ENCODE measurements at regions not wholly inside any gene's neighbourhood (a gene's known extent, or its start where the extent isn't known, plus 50 kb on each side); places are given as distances from the start of the nearest gene placed in this dataset.
"Not testable (repeated sequence)": the region's sequence is repeated elsewhere in the genome, so short reads cannot be mapped to it uniquely, and the experiment has no call there.

- no peak for DNase-seq (ENCODE audit: low read depth in 2 of 2)
Measured at GRCh38 chr1:157326173-157326859, 188.1 kb upstream of the ETV3 start.

- DNase-seq (ENCODE audit: low read depth in 2 of 2) = no peak
Measured at GRCh38 chr1:157325220-157325619, 187.0 kb upstream of the ETV3 start.

GRCh38 chr1:157321972-157322371 lies 183.8 kb upstream of the ETV3 start:
- not testable (repeated sequence) for DNase-seq (ENCODE audit: low read depth in 2 of 2)

GRCh38 chr1:157319567-157319966 lies 181.4 kb upstream of the ETV3 start:
- DNase-seq (ENCODE audit: low read depth in 2 of 2) = no peak

GRCh38 chr1:157317229-157317628 lies 179.0 kb upstream of the ETV3 start:
- DNase-seq (ENCODE audit: low read depth in 2 of 2) = not testable (repeated sequence)

GRCh38 chr1:157315544-157315943 lies 177.3 kb upstream of the ETV3 start:
- DNase-seq (ENCODE audit: low read depth in 2 of 2) = no peak

GRCh38 chr1:157314408-157314807 lies 176.2 kb upstream of the ETV3 start:
- DNase-seq (ENCODE audit: low read depth in 2 of 2) = no peak

- no peak for DNase-seq (ENCODE audit: low read depth in 2 of 2)
Measured at GRCh38 chr1:157313240-157313807, 175.1 kb upstream of the ETV3 start.

- DNase-seq (ENCODE audit: low read depth in 2 of 2) = no peak
Measured at GRCh38 chr1:157312082-157312812, 174.1 kb upstream of the ETV3 start.

GRCh38 chr1:157311730-157312081 lies 173.5 kb upstream of the ETV3 start:
- DNase-seq (ENCODE audit: low read depth in 2 of 2) = no peak

GRCh38 chr1:157310805-157311729 lies 172.9 kb upstream of the ETV3 start:
- DNase-seq (ENCODE audit: low read depth in 2 of 2) = not testable (repeated sequence)

GRCh38 chr1:157310401-157310800 lies 172.2 kb upstream of the ETV3 start:
- DNase-seq (ENCODE audit: low read depth in 2 of 2) = no peak

- DNase-seq (ENCODE audit: low read depth in 2 of 2) = no peak
Measured at GRCh38 chr1:157307491-157307890, 169.3 kb upstream of the ETV3 start.

GRCh38 chr1:157306896-157307295 lies 168.7 kb upstream of the ETV3 start:
- no peak for DNase-seq (ENCODE audit: low read depth in 2 of 2)

GRCh38 chr1:157304271-157304670 lies 166.1 kb upstream of the ETV3 start:
- DNase-seq (ENCODE audit: low read depth in 2 of 2) = no peak

GRCh38 chr1:157302724-157303123 lies 164.5 kb upstream of the ETV3 start:
- DNase-seq (ENCODE audit: low read depth in 2 of 2) = no peak

GRCh38 chr1:157302199-157302497 lies 164.0 kb upstream of the ETV3 start:
- no peak for DNase-seq (ENCODE audit: low read depth in 2 of 2)

GRCh38 chr1:157301477-157302198 lies 163.4 kb upstream of the ETV3 start:
- DNase-seq (ENCODE audit: low read depth in 2 of 2) = no peak

GRCh38 chr1:157294387-157295145 lies 156.4 kb upstream of the ETV3 start:
- not testable (repeated sequence) for DNase-seq (ENCODE audit: low read depth in 2 of 2)

- no peak for DNase-seq (ENCODE audit: low read depth in 2 of 2)
Measured at GRCh38 chr1:157292809-157293564, 154.8 kb upstream of the ETV3 start.

Measured in activated CD4-positive, alpha-beta T cell treated with anti-CD3 and anti-CD28 coated beads for 24 hours (primary cell).